ENCODE measurements at regions not wholly inside any gene's neighbourhood (a gene's known extent, or its start where the extent isn't known, plus 50 kb on each side); places are given as distances from the start of the nearest gene placed in this dataset.

- no peak for TF ChIP-seq CTCF (conservative IDR thresholded peaks at IDR 0.05; ENCODE audit: low read depth in 2 of 2)
- TF ChIP-seq REST (IDR thresholded peaks at IDR 0.05; ENCODE audit: unreplicated experiment) = no peak
- no peak for TF ChIP-seq POLR2AphosphoS5 (IDR thresholded peaks at IDR 0.05; ENCODE audit: low read depth)
- TF ChIP-seq ZNF114 (CRISPR knock-in tag; IDR thresholded peaks at IDR 0.05) = no peak
- TF ChIP-seq CREB1 (CRISPR knock-in tag; IDR thresholded peaks at IDR 0.05; ENCODE audit: low read depth) = no peak
- no peak for TF ChIP-seq ZNF331 (CRISPR knock-in tag; IDR thresholded peaks at IDR 0.05; ENCODE audit: low read depth)
- no peak for TF ChIP-seq JUNB (IDR thresholded peaks at IDR 0.05; ENCODE audit: unreplicated experiment)
Measured at GRCh38 chr4:14023036-14023435, 395.5 kb upstream of the BOD1L1 start (continued).

- H4K20me1 ChIP-seq (replicated peaks; ENCODE audit: insufficient read depth) = no peaks in the 10 kb centered on the region
- H3K9me2 ChIP-seq (ENCODE audit: insufficient read depth) = peaks cover 23% of the 10 kb centered on the region
- no peak overlapping the region for H3K4me2 ChIP-seq
- Mint-ChIP-seq H3K9me3 (no peaks in the 10 kb centered on the region), H3K4me1 (peaks cover 8% of the 10 kb centered on the region; the same call in 2 of the 3 replicates), H3K36me3 (ENCODE audit: low read depth) (no peaks in the 10 kb centered on the region), H3K27ac (no peak overlapping the region), H3K27me3 (ENCODE audit: insufficient read depth, low read depth, poor library complexity) (no peaks in the 10 kb centered on the region), H3K4me3 (no peak overlapping the region)
- no peaks in the 10 kb centered on the region for H3F3A ChIP-seq (replicated peaks; ENCODE audit: low read depth)
- no peak overlapping the region for H3K4me3 ChIP-seq
- no peak overlapping the region for H3K27ac ChIP-seq (ENCODE audit: low read depth)
- ATAC-seq (no peak), DNase-seq (ENCODE audit: low spot score) (no peak)
- no peaks in the 10 kb centered on the region for H3K79me2 ChIP-seq (replicated peaks; ENCODE audit: insufficient read depth)
- H3K27me3 ChIP-seq (ENCODE audit: insufficient read depth) = no peaks in the 10 kb centered on the region
- H2AFZ ChIP-seq = no peak overlapping the region; the same call in 1 of the 2 replicates
- TF ChIP-seq JUNB (IDR thresholded peaks at IDR 0.05; ENCODE audit: unreplicated experiment) (no peak), ETS1 (IDR thresholded peaks at IDR 0.05) (no peak), ZNF331 (CRISPR knock-in tag; IDR thresholded peaks at IDR 0.05; ENCODE audit: low read depth) (no peak), ZNF462 (CRISPR knock-in tag; IDR thresholded peaks at IDR 0.05) (no peak)
- no peaks in the 10 kb centered on the region for H3K36me3 ChIP-seq (ENCODE audit: insufficient read depth)
- no peaks in the 10 kb centered on the region for H3K4me1 ChIP-seq (ENCODE audit: insufficient read depth)
Measured at GRCh38 chr4:14023896-14024295, 396.4 kb upstream of the BOD1L1 start.

All from GM23338 (cell line).